ENCODE measurements at regions not wholly inside any gene's neighbourhood (a gene's known extent, or its start where the extent isn't known, plus 50 kb on each side); places are given as distances from the start of the nearest gene placed in this dataset.

DNA sequence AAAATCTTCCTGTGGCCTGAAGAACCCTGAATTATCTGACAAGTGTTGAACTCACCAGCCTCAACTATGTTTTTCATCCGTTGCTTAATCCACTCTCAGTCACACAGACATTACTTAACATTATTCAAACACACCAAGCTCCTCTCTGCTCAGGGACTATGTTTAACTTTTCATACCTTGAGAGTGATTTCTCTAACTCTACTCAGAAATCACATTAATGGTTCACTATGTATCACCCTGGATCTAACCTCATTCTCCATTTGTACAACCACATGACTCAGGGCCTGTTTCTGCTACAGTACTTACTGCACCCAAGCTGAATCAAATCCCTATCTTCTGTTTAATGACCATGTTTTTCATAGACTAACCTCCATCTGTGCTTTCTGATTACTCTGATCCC is 553.7 kb upstream of the PRR20A start:
- TF ChIP-seq, protein P1, sequence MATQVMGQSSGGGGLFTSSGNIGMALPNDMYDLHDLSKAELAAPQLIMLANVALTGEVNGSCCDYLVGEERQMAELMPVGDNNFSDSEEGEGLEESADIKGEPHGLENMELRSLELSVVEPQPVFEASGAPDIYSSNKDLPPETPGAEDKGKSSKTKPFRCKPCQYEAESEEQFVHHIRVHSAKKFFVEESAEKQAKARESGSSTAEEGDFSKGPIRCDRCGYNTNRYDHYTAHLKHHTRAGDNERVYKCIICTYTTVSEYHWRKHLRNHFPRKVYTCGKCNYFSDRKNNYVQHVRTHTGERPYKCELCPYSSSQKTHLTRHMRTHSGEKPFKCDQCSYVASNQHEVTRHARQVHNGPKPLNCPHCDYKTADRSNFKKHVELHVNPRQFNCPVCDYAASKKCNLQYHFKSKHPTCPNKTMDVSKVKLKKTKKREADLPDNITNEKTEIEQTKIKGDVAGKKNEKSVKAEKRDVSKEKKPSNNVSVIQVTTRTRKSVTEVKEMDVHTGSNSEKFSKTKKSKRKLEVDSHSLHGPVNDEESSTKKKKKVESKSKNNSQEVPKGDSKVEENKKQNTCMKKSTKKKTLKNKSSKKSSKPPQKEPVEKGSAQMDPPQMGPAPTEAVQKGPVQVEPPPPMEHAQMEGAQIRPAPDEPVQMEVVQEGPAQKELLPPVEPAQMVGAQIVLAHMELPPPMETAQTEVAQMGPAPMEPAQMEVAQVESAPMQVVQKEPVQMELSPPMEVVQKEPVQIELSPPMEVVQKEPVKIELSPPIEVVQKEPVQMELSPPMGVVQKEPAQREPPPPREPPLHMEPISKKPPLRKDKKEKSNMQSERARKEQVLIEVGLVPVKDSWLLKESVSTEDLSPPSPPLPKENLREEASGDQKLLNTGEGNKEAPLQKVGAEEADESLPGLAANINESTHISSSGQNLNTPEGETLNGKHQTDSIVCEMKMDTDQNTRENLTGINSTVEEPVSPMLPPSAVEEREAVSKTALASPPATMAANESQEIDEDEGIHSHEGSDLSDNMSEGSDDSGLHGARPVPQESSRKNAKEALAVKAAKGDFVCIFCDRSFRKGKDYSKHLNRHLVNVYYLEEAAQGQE (IDR thresholded peaks at IDR 0.05), result no peak
- TF ChIP-seq YY1 (IDR thresholded peaks at IDR 0.05), result no peak
- TF ChIP-seq, protein P2, sequence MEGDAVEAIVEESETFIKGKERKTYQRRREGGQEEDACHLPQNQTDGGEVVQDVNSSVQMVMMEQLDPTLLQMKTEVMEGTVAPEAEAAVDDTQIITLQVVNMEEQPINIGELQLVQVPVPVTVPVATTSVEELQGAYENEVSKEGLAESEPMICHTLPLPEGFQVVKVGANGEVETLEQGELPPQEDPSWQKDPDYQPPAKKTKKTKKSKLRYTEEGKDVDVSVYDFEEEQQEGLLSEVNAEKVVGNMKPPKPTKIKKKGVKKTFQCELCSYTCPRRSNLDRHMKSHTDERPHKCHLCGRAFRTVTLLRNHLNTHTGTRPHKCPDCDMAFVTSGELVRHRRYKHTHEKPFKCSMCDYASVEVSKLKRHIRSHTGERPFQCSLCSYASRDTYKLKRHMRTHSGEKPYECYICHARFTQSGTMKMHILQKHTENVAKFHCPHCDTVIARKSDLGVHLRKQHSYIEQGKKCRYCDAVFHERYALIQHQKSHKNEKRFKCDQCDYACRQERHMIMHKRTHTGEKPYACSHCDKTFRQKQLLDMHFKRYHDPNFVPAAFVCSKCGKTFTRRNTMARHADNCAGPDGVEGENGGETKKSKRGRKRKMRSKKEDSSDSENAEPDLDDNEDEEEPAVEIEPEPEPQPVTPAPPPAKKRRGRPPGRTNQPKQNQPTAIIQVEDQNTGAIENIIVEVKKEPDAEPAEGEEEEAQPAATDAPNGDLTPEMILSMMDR (IDR thresholded peaks at IDR 0.05; ENCODE audit: low read depth, low read length, missing input control), result no peak
- TF ChIP-seq RAD21 (IDR thresholded peaks at IDR 0.05), result no peak
- TF ChIP-seq JUND (IDR thresholded peaks at IDR 0.05), result no peak
- no peak for TF ChIP-seq TAF1 (conservative IDR thresholded peaks at IDR 0.05)
- no peak for TF ChIP-seq RXRA (IDR thresholded peaks at IDR 0.05)
- TF ChIP-seq, protein P3, sequence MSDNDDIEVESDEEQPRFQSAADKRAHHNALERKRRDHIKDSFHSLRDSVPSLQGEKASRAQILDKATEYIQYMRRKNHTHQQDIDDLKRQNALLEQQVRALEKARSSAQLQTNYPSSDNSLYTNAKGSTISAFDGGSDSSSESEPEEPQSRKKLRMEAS (IDR thresholded peaks at IDR 0.05), result no peak
